AG20443 (cell line): ENCODE measurements at regions not wholly inside any gene's neighbourhood (a gene's known extent, or its start where the extent isn't known, plus 50 kb on each side); places are given as distances from the start of the nearest gene placed in this dataset.

Source experiments
- DNase-seq: peaks from one replicate; pipeline ENCODE4 v3.0.0; 2012; ENCODE audit warnings: low spot score, mixed read lengths

GRCh38 chr3:145815707-145816413 lies 345.1 kb downstream of the PLOD2 start:
- no peak for DNase-seq

GRCh38 chr3:145817870-145818483 lies 343.0 kb downstream of the PLOD2 start:
- DNase-seq: no peak

DNA sequence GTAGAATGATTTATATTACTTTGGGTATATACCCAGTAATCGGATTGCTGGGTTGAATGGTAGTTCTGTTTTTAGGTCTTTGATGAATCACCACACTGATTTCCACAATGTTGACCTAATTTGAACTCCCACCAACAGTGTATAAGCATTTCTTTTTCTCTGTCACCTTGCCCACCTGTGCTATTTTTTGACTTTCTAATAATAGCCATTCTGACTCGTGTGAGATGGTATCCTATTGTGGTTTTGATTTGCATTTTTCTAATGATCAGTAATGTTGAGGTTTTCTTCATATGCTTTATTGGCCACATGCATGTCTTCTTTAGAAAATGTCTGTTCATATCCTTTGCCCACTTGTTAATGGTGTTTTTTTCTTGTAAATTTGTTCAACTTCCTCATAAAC lies 340.8 kb downstream of the PLOD2 start:
- no peak for DNase-seq

GRCh38 chr3:145842294-145842902 lies 318.6 kb downstream of the PLOD2 start:
- no peak for DNase-seq

DNA sequence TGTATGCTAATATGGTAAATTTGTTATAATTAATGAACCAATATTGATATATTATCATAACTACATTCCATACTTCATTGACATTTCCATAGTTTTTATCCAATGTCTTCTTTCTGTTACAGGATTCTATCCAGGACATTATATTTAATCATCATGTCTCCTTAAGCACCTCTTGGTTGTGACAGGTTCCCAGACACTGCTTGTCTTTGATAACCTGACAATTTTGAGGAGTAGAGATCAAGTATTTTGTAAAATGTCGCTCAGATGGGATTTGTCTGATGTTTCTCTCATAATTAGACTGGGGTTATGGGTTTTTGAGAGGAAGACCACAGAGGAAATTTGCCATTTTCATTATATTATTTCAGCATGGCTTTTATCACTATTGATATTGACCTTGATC lies 317.4 kb downstream of the PLOD2 start:
- DNase-seq: no peak

- DNase-seq: no peak
These were observed 311.9 kb downstream of the PLOD2 start for GRCh38 chr3:145849115-145849514.

DNA sequence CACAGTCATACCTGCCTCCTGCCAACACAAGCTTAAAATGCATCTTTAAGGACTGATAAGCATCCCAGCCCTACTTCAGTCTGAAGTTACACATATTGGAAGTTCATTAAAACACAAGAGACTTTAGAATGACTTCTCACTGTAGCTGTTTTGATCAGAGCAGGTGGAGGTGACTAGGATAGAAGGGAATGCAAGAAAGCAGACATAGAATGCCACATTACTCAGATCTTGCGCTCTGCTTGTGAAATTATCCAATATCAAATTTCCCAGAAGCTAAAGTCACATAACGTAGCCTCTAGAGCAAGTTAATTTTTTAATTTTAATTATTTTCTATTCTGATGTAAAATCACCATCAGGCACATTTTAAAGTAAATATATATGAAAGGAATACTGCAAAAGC lies 306.5 kb downstream of the PLOD2 start:
- no peak for DNase-seq

- DNase-seq: no peak
These were observed 303.0 kb downstream of the PLOD2 start for GRCh38 chr3:145857956-145858355.

DNA sequence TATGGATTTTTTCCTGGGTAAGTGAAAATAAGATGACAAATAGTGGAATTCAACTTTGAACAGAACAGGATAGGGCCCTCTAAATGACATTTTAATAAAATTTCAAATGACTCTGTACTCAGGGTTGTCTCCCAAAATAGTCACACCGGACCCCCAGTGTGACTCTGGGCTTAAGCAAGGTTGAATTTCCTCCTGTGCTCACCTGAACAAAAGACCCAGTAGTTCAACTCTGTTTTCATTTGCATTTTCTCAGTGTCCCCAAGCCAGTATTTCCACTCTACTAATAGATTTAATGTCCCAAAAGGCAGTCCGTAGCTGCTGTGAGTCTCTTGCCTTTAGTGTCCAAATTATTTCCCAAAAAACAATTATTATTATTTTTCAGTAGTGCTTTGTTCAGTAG lies 296.6 kb downstream of the PLOD2 start:
- no peak for DNase-seq

- DNase-seq: no peak
These were observed 295.5 kb downstream of the PLOD2 start for GRCh38 chr3:145865399-145866018.

- DNase-seq: no peak
These were observed 291.0 kb downstream of the PLOD2 start for GRCh38 chr3:145869958-145870357.

DNA sequence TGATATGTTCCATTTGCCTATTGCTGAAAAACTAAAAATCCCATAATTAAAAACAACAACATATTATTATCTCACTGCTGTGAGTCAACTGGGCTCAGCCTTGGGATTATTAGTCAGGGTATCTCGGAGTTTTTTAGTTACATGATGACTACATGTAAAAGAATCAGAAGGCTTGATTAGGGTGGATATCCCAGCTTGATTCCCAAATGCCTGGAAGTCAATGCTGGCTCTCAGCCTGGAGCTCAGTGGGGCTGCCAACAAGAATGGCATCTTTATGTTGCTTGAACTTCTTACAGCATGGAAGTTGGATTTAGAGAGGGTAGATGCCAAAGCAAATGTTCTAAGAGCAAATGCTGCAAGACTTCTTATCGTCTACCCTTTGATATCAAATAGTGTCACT lies 278.5 kb downstream of the PLOD2 start:
- peak; percentile 42 for DNase-seq

GRCh38 chr3:145889730-145890129 lies 271.3 kb downstream of the PLOD2 start:
- DNase-seq: no peak

- no peak for DNase-seq
These were observed 268.1 kb downstream of the PLOD2 start for GRCh38 chr3:145892869-145893268.

DNA sequence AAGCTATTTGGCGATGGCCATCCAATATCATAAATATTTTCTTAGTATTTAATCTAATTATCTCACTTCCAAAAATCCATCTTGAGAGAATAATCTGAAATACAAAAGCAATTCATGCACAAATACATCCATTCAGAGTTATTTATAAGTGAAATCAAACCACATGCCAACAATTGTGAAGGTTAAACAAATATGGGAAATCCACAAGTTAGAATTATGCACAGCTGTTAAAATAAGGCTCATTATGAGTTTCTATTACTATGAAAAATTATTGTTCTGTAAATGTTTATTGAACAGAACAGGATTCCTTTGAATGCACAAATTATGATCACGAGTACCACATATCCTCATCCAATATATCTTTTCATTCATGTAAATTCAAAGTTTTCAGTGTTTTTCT lies 267.7 kb downstream of the PLOD2 start:
- no peak for DNase-seq

DNA sequence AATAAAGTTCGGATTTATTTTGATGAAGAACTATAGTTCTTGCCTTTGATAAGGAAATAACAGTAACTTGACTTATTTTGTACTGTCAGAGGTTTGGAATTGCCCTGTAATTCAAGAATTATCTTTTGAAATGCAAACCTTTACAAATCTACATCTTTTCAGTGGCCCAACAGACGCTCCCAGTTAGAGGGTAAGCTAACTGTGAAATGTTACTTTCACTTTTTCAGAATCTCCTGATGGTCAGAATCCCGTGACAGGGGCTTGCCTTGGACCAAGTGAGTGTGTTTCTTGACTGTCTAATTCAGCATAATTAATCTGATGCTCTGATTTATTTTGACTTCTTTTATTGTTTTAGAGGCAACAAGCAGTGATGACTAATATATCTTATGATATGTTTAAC lies 262.5 kb downstream of the PLOD2 start:
- DNase-seq: peak; percentile 33

- DNase-seq: no peak
These were observed 261.7 kb downstream of the PLOD2 start for GRCh38 chr3:145899241-145899640.

- no peak for DNase-seq
These were observed 260.7 kb downstream of the PLOD2 start for GRCh38 chr3:145900056-145900829.

DNA sequence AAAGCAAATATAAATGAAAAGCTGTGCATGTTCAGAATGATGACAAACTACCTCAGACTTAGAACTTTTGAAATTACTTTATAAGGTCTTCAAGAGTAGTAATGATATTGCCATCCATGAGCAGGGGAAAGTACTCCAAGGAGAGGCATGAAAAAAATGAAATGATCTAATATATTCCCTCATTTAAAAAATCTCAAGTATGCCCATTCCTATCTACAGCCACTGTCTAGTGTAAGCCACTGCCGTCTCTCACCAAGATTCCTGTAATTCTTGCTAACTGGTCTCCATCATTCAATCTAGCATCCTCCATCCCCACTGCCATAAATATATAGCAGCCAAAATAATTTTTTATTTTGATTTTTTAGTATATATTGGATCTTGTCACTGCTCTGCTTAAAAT lies 258.8 kb downstream of the PLOD2 start:
- peak; percentile 23 for DNase-seq

DNA sequence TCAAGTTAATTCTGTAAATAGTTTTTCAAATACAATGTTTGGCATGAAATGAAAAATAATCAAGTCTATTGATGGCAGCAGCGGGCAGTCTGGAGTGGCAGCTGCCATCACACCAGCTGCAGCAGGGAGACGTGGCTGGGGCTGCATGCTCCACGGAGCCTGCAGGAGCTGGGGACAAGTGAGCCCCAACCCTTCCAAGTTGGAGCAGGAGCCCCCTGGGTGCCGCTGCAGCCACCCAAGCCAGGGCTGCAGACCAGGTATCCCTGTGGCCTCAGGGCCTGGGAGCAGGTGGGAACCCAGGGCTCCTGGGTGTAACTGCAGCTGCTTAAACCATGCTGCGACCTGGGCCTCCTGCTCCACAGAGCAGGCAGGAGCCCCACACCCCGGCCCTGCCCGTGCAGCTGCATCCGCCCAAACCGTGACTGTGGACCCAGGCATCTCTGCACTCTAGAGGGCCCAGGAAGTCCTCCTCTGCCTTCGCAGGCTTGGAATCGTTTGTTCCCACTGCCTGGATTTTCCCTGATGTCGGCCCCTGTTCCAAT lies 257.4 kb downstream of the PLOD2 start:
- DNase-seq: no peak

DNA sequence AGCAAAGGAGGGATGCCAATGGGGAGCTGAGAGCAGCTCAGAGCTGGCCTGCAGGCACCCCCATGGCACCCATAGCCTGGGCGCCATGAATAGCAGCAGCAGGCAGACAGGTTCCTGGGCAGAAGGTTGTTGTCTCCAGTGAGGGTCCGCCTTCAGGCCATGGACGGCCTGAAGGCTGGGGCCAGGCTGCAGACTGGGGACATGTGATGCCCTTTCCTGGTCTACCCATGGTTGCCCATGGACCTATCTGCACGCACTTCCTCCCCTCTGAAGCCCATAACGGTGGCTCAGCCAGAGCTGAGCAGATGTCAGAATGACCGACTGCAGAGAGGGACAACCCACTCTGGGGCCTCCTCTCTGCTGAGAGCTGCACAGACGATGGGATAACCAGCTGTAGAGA lies 256.8 kb downstream of the PLOD2 start:
- DNase-seq: no peak

DNA sequence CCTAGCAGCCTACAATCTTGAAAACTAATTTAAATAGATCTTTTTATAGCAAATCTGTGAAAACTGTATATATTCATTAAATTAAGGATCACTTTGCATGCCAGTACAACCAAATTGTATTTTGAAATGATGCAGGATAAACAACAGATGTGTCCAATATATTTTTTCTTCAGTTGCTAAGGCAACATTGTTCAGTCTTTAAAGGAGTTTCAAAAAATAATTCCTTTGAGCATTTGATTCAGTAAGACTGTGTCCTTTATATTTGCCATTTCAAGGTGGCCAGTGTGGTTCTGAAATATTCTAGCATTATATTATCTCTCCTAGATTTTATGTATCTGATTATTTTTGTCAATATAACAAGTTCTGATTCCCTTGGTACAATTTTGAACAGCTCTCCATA lies 254.7 kb downstream of the PLOD2 start:
- no peak for DNase-seq
